ENCODE measurements at regions not wholly inside any gene's neighbourhood (a gene's known extent, or its start where the extent isn't known, plus 50 kb on each side); places are given as distances from the start of the nearest gene placed in this dataset.

DNA sequence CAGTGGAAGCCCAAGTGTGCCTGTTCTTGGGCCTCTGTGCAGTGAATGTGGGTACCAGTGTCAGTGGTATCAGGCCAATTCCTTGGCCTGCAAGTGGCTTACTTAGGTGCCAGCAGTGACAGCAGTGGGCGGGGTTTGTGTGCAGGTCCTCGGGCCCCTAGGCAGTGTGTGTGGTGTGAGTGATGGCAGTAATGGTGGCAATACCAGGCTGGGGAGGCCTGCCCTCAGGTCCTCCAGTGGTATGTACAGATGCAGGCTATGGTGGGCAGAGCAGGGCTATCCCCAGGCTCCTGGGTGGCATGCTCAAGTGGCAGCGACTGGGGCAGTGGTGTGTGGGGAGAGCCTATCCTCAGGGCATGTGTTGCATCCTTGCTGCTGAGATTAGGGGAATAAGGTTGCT lies 379.7 kb downstream of the SQOR start:
- H2AFZ ChIP-seq (ENCODE audit: insufficient read depth, low read depth, low read length, poor library complexity, severe bottlenecking): no peak overlapping the region
- Mint-ChIP-seq H3K9me3 (ENCODE audit: insufficient read depth) (peaks cover 26% of the 10 kb centered on the region), H3K27me3 (no peaks in the 10 kb centered on the region), H3K4me1 (no peaks in the 10 kb centered on the region), H3K4me3 (no peak overlapping the region), H3K27ac (no peak overlapping the region)
- no peak for TF ChIP-seq EZH2 (IDR thresholded peaks at IDR 0.05; ENCODE audit: borderline replicate concordance, insufficient read depth, low read depth, low read length, poor library complexity, severe bottlenecking)
- TF ChIP-seq, protein P1, sequence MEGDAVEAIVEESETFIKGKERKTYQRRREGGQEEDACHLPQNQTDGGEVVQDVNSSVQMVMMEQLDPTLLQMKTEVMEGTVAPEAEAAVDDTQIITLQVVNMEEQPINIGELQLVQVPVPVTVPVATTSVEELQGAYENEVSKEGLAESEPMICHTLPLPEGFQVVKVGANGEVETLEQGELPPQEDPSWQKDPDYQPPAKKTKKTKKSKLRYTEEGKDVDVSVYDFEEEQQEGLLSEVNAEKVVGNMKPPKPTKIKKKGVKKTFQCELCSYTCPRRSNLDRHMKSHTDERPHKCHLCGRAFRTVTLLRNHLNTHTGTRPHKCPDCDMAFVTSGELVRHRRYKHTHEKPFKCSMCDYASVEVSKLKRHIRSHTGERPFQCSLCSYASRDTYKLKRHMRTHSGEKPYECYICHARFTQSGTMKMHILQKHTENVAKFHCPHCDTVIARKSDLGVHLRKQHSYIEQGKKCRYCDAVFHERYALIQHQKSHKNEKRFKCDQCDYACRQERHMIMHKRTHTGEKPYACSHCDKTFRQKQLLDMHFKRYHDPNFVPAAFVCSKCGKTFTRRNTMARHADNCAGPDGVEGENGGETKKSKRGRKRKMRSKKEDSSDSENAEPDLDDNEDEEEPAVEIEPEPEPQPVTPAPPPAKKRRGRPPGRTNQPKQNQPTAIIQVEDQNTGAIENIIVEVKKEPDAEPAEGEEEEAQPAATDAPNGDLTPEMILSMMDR (IDR thresholded peaks at IDR 0.05): no peak
- CTCF ChIA-PET: no interaction called here
- H3K4me2 ChIP-seq (replicated peaks; ENCODE audit: low read depth, low read length, poor library complexity, severe bottlenecking): no peak overlapping the region
- H3K27ac ChIP-seq (ENCODE audit: low read length in 2 of 2): no peak overlapping the region
- H3K9me3 ChIP-seq (ENCODE audit: control extremely low read depth in 1 of 3, control insufficient read depth in 2 of 3, insufficient read depth in 1 of 3, low read length in 2 of 3): peaks cover 0 to 12% (median 0%) of the 10 kb centered on the region in 3 donors
- no peak for DNase-seq
- no peaks in the 10 kb centered on the region for H3K4me1 ChIP-seq (ENCODE audit: control insufficient read depth in 2 of 2, insufficient read depth in 2 of 2, low read length in 2 of 2)
- no peaks in the 10 kb centered on the region for H3K27me3 ChIP-seq (replicated peaks in 1 of 4; ENCODE audit: control extremely low read depth in 1 of 4, control insufficient read depth in 3 of 4, insufficient read depth in 4 of 4, low read length in 3 of 4)
- H3K4me3 ChIP-seq (ENCODE audit: control extremely low read depth in 1 of 5, extremely low read depth in 1 of 5, insufficient read depth in 1 of 5, low read depth in 2 of 5, low read length in 4 of 5): no peak overlapping the region
- WGBS (ENCODE audit: insufficient coverage): 94% methylated on average over 2 of the region's 3 CpGs
- intact Hi-C loops (cut with micrococcal nuclease): no loop called here
- no peaks in the 10 kb centered on the region for H3K36me3 ChIP-seq (replicated peaks in 1 of 2; ENCODE audit: control extremely low read depth in 1 of 2, control insufficient read depth in 1 of 2, extremely low read depth in 1 of 2, insufficient read depth in 2 of 2, low read length in 1 of 2)
- POLR2A ChIA-PET: no interaction called here
- no peak for ATAC-seq (ENCODE audit: low read depth)
- no peak overlapping the region for H3K9ac ChIP-seq (ENCODE audit: low read length)
- H4K20me1 ChIP-seq (ENCODE audit: control insufficient read depth, insufficient read depth, low read length, poor library complexity, severe bottlenecking): no peaks in the 10 kb centered on the region
- H3K79me2 ChIP-seq (ENCODE audit: control insufficient read depth, insufficient read depth, low read length): no peaks in the 10 kb centered on the region

DNA sequence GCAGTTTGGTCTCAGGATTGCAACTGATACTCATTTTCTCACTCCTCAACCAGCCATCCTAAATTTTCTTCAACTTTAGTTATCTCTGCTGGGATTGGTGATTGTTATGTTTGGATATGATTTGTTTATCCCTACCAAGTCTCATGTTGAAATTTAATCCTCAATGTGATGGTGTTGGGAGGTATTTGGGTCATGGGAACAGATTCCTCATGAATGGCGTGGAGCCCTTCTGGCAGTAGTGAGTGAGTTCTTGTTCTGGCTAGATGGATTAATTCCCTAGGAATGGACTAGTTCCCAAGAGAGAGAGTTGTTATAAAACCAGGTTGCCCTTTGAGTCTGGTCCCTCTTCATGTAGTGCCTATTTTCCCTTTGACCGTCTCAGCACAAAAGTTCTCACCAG lies 399.9 kb downstream of the SQOR start:
- no peaks in the 10 kb centered on the region for H3K27me3 ChIP-seq (replicated peaks in 1 of 4; ENCODE audit: control extremely low read depth in 1 of 4, control insufficient read depth in 3 of 4, insufficient read depth in 4 of 4, low read length in 3 of 4)
- TF ChIP-seq, protein P1 (IDR thresholded peaks at IDR 0.05): no peak
- no peak for TF ChIP-seq EZH2 (IDR thresholded peaks at IDR 0.05; ENCODE audit: borderline replicate concordance, insufficient read depth, low read depth, low read length, poor library complexity, severe bottlenecking)
- Mint-ChIP-seq H3K27me3 (no peaks in the 10 kb centered on the region), H3K9me3 (ENCODE audit: insufficient read depth) (peaks cover 4% of the 10 kb centered on the region), H3K27ac (no peak overlapping the region), H3K4me3 (no peak overlapping the region), H3K4me1 (no peaks in the 10 kb centered on the region)
- DNase-seq (no peak), ATAC-seq (ENCODE audit: low read depth) (no peak)
- no peaks in the 10 kb centered on the region for H3K4me1 ChIP-seq (ENCODE audit: control insufficient read depth in 2 of 2, insufficient read depth in 2 of 2, low read length in 2 of 2)
- H3K27ac ChIP-seq (ENCODE audit: low read length in 2 of 2): no peak overlapping the region
- POLR2A ChIA-PET: no interaction called here
- no peak overlapping the region for H3K4me2 ChIP-seq (replicated peaks; ENCODE audit: low read depth, low read length, poor library complexity, severe bottlenecking)
- H2AFZ ChIP-seq (ENCODE audit: insufficient read depth, low read depth, low read length, poor library complexity, severe bottlenecking): no peak overlapping the region
- H3K9ac ChIP-seq (ENCODE audit: low read length): no peak overlapping the region
- H3K9me3 ChIP-seq (ENCODE audit: control extremely low read depth in 1 of 3, control insufficient read depth in 2 of 3, insufficient read depth in 1 of 3, low read length in 2 of 3): no peaks in the 10 kb centered on the region
- H4K20me1 ChIP-seq (ENCODE audit: control insufficient read depth, insufficient read depth, low read length, poor library complexity, severe bottlenecking): no peaks in the 10 kb centered on the region
- H3K4me3 ChIP-seq (ENCODE audit: control extremely low read depth in 1 of 5, extremely low read depth in 1 of 5, insufficient read depth in 1 of 5, low read depth in 2 of 5, low read length in 4 of 5): no peak overlapping the region
- CTCF ChIA-PET: no interaction called here
- H3K36me3 ChIP-seq (replicated peaks in 1 of 2; ENCODE audit: control extremely low read depth in 1 of 2, control insufficient read depth in 1 of 2, extremely low read depth in 1 of 2, insufficient read depth in 2 of 2, low read length in 1 of 2): no peaks in the 10 kb centered on the region
- 100% methylated on average over 2 of the region's 2 CpGs for WGBS (ENCODE audit: insufficient coverage)
- H3K79me2 ChIP-seq (ENCODE audit: control insufficient read depth, insufficient read depth, low read length): no peaks in the 10 kb centered on the region
- intact Hi-C loops (cut with micrococcal nuclease): no loop called here

Data from B cell (primary cell).